ENCODE measurements at regions not wholly inside any gene's neighbourhood (a gene's known extent, or its start where the extent isn't known, plus 50 kb on each side); places are given as distances from the start of the nearest gene placed in this dataset.

DNA sequence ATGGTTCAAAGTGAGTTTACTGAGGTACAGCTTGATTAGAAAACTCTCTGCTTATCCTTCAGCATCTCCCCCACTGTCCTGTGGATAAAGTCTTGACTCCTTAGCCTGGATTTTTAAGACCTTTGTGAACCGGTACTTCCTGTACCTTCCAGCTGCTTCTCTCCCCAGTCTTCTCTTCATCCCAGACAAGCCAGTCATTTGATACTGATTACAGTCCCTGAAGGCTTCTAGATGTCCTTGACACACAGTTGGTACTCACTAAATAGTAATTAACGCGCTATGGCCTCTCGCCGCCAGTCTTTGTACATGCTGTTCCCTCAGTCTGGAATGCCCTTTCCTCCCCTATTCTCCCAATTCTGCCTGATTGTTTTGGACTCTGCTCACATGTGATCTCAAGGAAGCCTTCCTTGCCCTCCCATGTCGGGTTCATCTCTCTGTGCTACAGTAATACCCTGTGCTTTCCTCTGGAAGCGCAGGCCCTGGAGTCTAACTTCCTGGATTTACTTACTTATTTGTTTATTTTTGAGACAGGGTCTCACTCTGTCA lies 50.6 kb upstream of the PTGR2 start:
- no peak for DNase-seq (ENCODE audit: low read depth, low spot score)

DNA sequence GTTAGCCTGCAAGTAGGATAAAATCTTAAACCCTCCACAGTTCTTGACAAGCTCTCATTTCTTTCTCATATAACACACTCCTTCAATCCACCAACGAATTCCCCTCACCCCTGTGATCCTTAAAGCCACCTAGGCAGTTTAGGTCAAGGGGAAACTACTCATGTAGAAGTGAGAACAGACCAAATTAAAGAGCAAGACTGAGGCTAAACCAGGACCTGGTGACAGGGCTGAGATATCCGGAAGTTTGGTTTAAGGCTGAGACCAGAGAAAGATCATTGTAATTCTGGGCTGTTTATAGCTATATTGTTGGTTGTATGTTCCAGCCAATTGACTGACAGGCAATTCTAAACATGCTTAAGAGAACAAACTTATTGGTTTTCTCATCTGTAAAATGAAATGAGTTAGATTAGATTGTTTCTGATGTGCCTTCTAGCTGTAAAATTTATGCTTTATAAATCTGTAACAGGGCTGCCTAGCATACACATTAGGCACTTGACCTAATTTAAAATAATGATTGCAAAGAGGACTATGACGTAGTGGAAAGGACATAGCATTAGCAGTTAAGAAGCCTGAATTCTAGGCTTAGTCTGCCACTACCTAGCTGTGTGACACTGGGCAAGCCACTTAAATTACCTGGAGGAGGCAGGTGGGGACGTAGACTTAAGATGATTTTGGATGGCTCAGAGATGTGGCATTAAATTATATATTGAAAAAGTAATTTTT lies 53.9 kb upstream of the PTGR2 start:
- DNase-seq (ENCODE audit: low read depth, low spot score): no peak

GRCh38 chr14:73796893-73797542 lies 54.6 kb upstream of the PTGR2 start:
- no peak for DNase-seq (ENCODE audit: low read depth, low spot score)

DNA sequence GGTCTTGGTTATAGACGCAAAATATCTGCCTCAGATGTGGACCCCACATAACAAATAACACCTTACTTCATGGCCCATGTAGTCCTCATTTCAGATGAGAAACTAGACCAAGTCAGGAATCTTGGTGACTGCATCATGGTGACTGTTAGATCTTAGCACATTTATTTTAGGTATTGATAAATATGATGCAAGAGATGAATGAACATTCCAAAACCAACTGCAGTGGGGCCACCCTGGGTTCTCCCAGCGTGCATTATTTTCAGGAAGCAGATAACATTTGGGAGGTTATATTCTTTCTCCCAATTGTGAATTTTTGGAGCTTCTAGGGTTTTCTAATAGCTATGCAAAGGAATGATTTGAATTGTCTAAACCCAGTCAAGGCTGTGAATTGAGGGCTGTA lies 55.2 kb upstream of the PTGR2 start:
- DNase-seq (ENCODE audit: low read depth, low spot score): no peak

DNA sequence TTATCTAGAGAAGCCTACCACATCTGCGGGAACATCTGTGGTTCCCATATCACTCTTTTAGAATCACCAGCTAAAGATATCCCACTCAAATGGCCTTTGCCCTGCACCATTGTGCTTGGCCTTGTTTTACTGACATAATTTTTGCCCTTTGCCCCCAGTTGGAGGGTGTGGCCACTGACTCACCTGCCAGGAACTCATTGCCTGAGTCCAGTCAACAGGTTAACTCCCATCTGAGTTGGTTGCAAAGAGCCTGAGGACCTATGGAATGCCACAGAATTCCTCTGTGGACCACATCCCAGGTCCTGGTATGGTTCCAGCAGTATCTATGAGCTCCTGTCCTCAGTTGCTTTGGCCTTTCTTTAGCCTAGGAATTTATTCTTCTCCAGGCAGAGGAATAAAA lies 55.7 kb upstream of the PTGR2 start:
- no peak for DNase-seq (ENCODE audit: low read depth, low spot score)

DNA sequence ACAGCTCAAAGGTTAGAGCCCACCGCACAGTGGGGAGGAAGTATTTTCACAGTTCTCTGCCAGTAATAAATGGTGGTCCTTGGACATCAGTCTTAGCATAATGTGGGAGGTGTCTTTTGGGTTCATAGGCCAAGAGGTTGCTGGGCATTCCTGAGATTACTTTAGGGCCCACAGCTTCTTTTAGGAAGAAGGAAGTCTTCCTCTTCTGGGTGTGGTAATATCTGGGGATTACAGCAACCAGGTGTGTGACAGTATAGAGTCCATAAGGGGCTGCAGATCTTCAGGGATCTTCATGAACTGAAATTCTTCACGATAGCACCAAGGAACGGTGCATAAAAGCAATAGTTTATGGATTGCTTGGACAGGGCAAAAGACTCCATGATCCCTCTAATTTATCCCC lies 56.2 kb upstream of the PTGR2 start:
- no peak for DNase-seq (ENCODE audit: low read depth, low spot score)

DNA sequence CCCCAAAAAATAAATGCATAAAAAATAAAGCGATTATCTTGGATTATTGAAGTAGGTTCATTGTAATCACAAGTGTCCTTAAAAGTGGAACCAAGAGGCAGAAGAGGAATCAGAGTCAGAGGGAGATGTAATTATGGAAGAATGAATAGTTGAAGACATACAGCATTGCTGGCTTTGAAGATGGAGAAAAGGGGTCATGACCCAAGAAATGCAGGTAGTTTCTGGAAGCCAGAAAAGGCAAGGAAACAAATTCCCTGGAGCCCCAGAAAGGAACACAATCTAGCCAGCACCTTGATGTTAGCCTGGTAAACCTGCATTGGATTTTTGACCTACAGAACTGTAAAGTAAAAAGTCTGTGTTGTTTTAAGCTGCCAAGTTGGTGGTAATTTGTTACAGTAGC lies 57.5 kb upstream of the PTGR2 start:
- no peak for DNase-seq (ENCODE audit: low read depth, low spot score)

DNA sequence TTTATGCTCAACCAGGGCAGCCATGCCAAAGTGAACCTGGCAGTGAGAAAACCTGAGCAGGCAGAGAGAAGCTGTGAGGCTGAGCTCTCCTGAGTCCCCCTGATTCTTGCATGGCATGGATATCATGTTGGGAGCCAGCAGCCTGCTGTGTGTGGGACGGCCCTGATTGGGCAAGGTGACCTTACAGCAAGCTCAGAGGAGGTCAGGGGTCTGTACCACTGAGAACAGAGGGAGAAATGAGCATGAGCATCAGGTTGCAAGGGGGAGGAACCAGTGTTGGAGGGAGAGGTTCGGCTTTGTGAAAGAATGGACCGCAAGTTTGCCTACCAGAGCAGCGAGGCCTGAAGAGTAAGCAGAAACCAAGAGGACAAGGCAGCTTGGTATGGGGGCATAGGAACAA lies 59.1 kb upstream of the PTGR2 start:
- no peak for DNase-seq (ENCODE audit: low read depth, low spot score)

GRCh38 chr14:73789989-73790581 lies 61.5 kb upstream of the PTGR2 start:
- DNase-seq (ENCODE audit: low read depth, low spot score): peak; percentile 84

GRCh38 chr14:73788701-73789551 lies 62.7 kb upstream of the PTGR2 start:
- no peak for DNase-seq (ENCODE audit: low read depth, low spot score)

GRCh38 chr14:73788317-73788598 lies 63.4 kb upstream of the PTGR2 start:
- no peak for DNase-seq (ENCODE audit: low read depth, low spot score)

DNA sequence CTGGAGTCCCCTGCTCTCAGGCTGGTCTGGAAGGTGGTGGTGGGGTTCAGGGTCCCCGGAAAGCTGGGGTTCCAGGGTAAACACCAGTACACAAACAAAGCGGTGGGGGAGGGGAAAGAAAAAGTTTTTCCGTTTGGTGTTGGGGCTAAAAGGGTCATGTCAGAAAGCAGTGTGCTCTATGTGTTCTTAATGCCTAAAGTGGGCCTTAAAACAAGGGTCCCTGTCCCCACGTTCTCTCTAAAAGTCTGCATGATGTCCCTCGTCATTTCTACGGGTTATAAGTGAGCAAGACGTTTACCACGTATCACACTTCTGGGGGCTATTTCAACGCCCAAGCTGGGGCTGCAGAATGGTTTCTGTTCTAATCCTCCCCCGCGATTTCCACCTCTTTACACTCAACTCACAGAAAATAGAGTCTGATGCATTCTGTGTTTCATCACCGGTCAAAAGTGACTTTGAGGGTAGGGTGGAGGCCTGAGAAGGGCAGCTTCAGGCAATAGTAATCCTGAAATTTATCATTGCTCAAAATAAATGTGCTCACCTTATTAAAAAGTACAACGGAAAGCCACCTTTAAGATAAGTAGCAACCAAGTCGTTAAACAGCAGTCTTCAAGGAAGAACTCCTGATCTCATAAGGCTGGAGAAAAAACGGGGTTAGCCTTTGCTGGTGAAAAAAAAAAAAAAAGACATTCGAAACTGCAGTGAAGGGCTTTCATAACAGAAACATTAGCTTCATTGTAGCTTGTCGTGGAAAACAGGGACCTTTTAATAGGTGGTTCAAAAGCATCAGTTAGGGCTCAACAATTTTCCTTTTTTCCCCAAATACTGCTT lies 63.9 kb upstream of the PTGR2 start:
- no peak for DNase-seq (ENCODE audit: low read depth, low spot score)

DNA sequence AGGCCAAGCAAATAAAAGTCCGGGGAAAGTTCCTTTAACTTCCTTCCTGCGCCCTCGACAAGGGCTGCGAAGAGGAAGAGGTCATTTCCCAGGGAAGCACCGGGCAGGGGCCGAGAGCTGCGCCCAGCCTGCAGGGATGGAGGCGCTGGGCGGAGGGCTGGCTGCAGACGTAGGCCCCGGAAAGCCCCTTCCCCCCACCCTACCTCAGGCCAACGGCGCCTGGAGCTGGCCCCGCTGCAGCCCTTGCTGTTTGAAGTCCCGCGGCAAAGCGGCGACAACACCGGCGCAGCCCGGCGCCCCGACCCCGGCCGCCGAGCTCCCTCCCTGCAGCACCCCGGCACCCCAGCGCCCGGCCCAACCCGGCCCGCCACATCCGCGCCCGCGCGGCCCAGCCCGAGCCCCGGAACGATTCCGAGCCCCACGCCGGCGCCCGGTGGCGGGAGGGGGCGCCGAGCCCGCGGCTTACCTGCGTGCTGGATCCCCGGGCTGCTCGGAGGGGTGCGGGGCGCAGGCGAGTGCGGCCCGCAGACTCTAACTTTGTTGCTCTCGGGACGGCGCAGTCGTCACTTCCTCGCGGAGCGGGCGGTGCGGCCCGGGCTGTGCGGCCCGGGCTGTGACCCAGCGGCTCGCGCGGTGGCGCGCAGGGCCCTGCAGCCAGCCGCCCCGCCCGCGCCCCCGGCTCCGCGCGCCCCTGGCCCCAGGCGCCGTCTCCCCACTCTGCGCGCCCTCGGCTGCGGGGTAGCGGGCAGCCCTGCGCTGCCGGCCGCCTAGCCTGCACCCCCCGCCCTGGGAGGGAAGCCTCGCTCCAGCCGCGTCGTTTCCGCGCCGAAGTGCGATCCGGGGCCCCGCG lies 64.8 kb upstream of the PTGR2 start:
- no peak for DNase-seq (ENCODE audit: low read depth, low spot score)

- no peak for DNase-seq (ENCODE audit: low read depth, low spot score)
Observed at GRCh38 chr14:73785834-73786635, 65.6 kb upstream of the PTGR2 start.

GRCh38 chr14:73785336-73785833 lies 66.2 kb upstream of the PTGR2 start:
- DNase-seq (ENCODE audit: low read depth, low spot score): no peak

GRCh38 chr14:73784988-73785313 lies 66.7 kb upstream of the PTGR2 start:
- DNase-seq (ENCODE audit: low read depth, low spot score): no peak

DNA sequence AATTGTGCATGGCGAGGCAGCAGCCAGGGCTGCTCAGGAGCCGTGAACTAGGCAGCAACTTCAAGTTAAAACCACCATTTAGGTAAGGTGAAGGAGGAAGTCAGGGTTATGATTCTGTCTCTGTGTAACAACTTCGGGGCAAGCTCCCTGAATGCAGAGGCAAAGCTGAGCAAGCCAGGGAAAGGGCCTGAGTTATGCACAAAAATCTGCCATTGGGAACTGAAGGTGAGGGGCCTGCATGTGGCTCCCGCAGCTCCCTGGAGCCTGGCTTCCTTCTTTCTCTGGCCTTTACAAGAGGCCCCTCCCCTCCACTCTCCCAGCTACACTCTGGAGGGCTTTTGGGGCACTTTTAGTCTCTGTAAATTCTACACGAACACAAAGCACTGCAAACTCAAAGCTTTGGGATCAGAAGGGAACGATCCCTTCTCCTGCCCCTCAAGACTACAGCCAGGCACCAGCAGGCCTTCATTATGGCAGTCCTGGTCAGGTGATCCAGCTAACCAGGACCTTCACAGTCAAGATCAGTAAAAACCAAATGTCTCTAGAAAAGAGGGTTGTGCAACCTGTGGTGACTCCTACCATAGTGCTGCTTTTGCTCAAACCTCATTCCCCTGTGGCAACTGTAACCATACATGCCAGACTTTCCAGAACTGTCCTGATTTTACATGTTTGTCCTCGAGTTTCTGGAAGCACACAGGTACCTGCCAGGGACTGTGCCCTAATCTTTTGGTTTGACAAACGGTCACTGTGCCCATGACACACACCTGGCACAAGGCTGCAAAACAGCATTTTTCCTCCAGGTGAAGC lies 67.2 kb upstream of the PTGR2 start:
- no peak for DNase-seq (ENCODE audit: low read depth, low spot score)

GRCh38 chr14:73783107-73783727 lies 68.4 kb upstream of the PTGR2 start:
- no peak for DNase-seq (ENCODE audit: low read depth, low spot score)

Measured in smooth muscle cell of the brain vasculature (primary cell).